GM23338 (cell line): ENCODE measurements at regions not wholly inside any gene's neighbourhood (a gene's known extent, or its start where the extent isn't known, plus 50 kb on each side); places are given as distances from the start of the nearest gene placed in this dataset.

Experiments used
- CREB1 ChIP-seq: fragments of 250-450 bp; sonication (Bioruptor Pico); IDR thresholded peaks from 2 replicates; pipeline ENCODE4 v1.5.0; 2020; ENCODE audit warnings: low read depth, mild to moderate bottlenecking, moderate library complexity
- CTCF ChIP-seq, 2 experiments: fragments of 200-600 bp in 1 of 2; sonication (generic) in 1 of 2; conservative IDR thresholded peaks; 2 replicates each; pipeline versions ENCODE4 v1.5.1 to v1.6.1; 2016 to 2017; ENCODE audit warnings: antibody characterized with exemption in 2 of 2, low read depth in 2 of 2, mild to moderate bottlenecking in 2 of 2, moderate library complexity in 1 of 2
- ETS1 ChIP-seq: IDR thresholded peaks from 2 replicates; pipeline ENCODE4 v1.6.1; 2016; ENCODE audit warnings: antibody characterized with exemption
- EZH2phosphoT487 ChIP-seq: fragments of 200-600 bp; sonication (generic); IDR thresholded peaks from one replicate; pipeline ENCODE4 v1.8.1; 2018; ENCODE audit warnings: antibody characterized with exemption; ENCODE audit not compliant: unreplicated experiment
- POLR2AphosphoS5 ChIP-seq: IDR thresholded peaks from 2 replicates; pipeline ENCODE4 v1.6.1; 2016; ENCODE audit warnings: antibody characterized with exemption, low read depth
- STAT1 ChIP-seq: IDR thresholded peaks from one replicate; pipeline ENCODE4 v1.6.1; 2016; ENCODE audit warnings: antibody characterized with exemption; ENCODE audit not compliant: unreplicated experiment
- ZNF331 ChIP-seq: fragments of 250-450 bp; sonication (Bioruptor Pico); IDR thresholded peaks from 2 replicates; pipeline ENCODE4 v1.5.0; 2020; ENCODE audit warnings: low read depth, mild to moderate bottlenecking, moderate library complexity
- ZNF462 ChIP-seq: fragments of 250-450 bp; sonication (Bioruptor Pico); IDR thresholded peaks from 2 replicates; pipeline ENCODE4 v1.5.0; 2020; ENCODE audit warnings: mild to moderate bottlenecking, moderate library complexity

- no peak for TF ChIP-seq ZNF462 (CRISPR knock-in tag)
- no peak for TF ChIP-seq ZNF331 (CRISPR knock-in tag)
- TF ChIP-seq EZH2phosphoT487, result no peak
- no peak for TF ChIP-seq CTCF (conservative IDR thresholded peaks at IDR 0.05; ENCODE audit: low read depth in 2 of 2)
- no peak for TF ChIP-seq POLR2AphosphoS5
- no peak for TF ChIP-seq CREB1 (CRISPR knock-in tag)
- no peak for TF ChIP-seq STAT1
- TF ChIP-seq ETS1, result no peak
These were observed 167.9 kb upstream of the PGRMC2 start (continued) for GRCh38 chr4:128455480-128455879.
